HL-60 (cell line): ENCODE measurements at regions not wholly inside any gene's neighbourhood (a gene's known extent, or its start where the extent isn't known, plus 50 kb on each side); places are given as distances from the start of the nearest gene placed in this dataset.

Source experiments
- DNase-seq, 2 experiments: peaks; one replicate each; pipeline ENCODE4 v3.0.0-alpha.2; 2010 to 2020; ENCODE audit warnings: low read depth in 1 of 2, low spot score in 1 of 2
- H3K27ac ChIP-seq: fragments of 250-450 bp; sonication (Bioruptor Pico); replicated peaks from 2 replicates; pipeline ENCODE4 v1.5.1; 2020; ENCODE audit warnings: mild to moderate bottlenecking, moderate library complexity
- H3K27me3 ChIP-seq: fragments of 250-450 bp; sonication (Bioruptor Pico); 2 replicates; pipeline ENCODE4 v1.5.1; 2021; ENCODE audit warnings: mild to moderate bottlenecking, moderate library complexity; ENCODE audit not compliant: insufficient read depth, poor library complexity, severe bottlenecking
- H3K4me3 ChIP-seq: replicated peaks from 2 replicates; pipeline ENCODE4 v1.5.1; 2011; ENCODE audit warnings: mild to moderate bottlenecking, control low read depth, low read length; ENCODE audit not compliant: insufficient read depth
- CTCF ChIP-seq: IDR thresholded peaks from one replicate; pipeline ENCODE4 v1.5.1; 2011; ENCODE audit warnings: low read length, control low read depth, inconsistent platforms; ENCODE audit not compliant: insufficient read depth
- GABPA ChIP-seq: IDR thresholded peaks from 2 replicates; pipeline ENCODE4 v1.6.1; 2012; ENCODE audit warnings: low read depth
- POLR2AphosphoS5 ChIP-seq: IDR thresholded peaks from 2 replicates; pipeline ENCODE4 v1.6.1; 2012; ENCODE audit warnings: low read depth
- REST ChIP-seq: IDR thresholded peaks from 2 replicates; pipeline ENCODE4 v1.6.1; 2012; ENCODE audit warnings: low read depth; ENCODE audit not compliant: insufficient replicate concordance
- SPI1 ChIP-seq: IDR thresholded peaks from 2 replicates; pipeline ENCODE4 v1.6.1; 2012; ENCODE audit warnings: low read depth, mild to moderate bottlenecking, borderline replicate concordance

- no peak overlapping the region for H3K27ac ChIP-seq
- no peak for TF ChIP-seq CTCF
- no peak for TF ChIP-seq POLR2AphosphoS5
- TF ChIP-seq SPI1 = no peak
- no peak for TF ChIP-seq REST
- no peak for TF ChIP-seq GABPA
- DNase-seq = no peak
- no peaks in the 10 kb centered on the region for H3K27me3 ChIP-seq
- H3K4me3 ChIP-seq = no peak overlapping the region
These were observed 957.2 kb downstream of the FSTL5 start for GRCh38 chr4:161206528-161207080.

- H3K27ac ChIP-seq = no peak overlapping the region
- no peaks in the 10 kb centered on the region for H3K27me3 ChIP-seq
- no peak overlapping the region for H3K4me3 ChIP-seq
- TF ChIP-seq SPI1 (no peak), GABPA (no peak), POLR2AphosphoS5 (no peak), CTCF (no peak), REST (no peak)
- no peak for DNase-seq
These were observed 959.9 kb downstream of the FSTL5 start for GRCh38 chr4:161203865-161204264.

- TF ChIP-seq CTCF = no peak
- no peaks in the 10 kb centered on the region for H3K27me3 ChIP-seq
- H3K4me3 ChIP-seq = no peak overlapping the region
- DNase-seq = no peak
- no peak overlapping the region for H3K27ac ChIP-seq
These were observed 965.9 kb downstream of the FSTL5 start for GRCh38 chr4:161197912-161198311.

DNA sequence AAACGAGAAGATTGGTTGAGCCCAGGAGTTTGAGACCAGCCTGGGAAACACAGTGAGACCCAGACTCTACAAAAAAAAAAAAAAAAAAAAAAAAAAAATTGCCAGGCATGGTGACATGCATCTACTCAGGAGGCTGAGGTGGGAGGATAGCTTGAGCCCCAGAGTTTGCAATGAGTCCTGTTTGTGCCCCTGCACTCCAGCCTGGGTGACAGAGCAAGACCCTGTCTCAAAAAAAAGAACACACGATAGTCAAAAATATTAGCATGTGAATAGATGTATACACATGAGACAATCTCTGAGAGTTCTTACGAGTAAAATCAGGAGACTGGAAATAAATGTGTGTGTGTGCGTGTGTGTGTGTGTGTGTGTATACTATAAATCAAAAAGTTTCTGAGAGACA, 966.3 kb downstream of the FSTL5 start:
- TF ChIP-seq GABPA (no peak), REST (no peak), SPI1 (no peak), CTCF (no peak), POLR2AphosphoS5 (no peak)
- no peak overlapping the region for H3K4me3 ChIP-seq

More for the DNA sequence above, 966.3 kb downstream of the FSTL5 start:
- DNase-seq = no peak
- H3K27me3 ChIP-seq = no peaks in the 10 kb centered on the region
- H3K27ac ChIP-seq = no peak overlapping the region
